ENCODE measurements at regions not wholly inside any gene's neighbourhood (a gene's known extent, or its start where the extent isn't known, plus 50 kb on each side); places are given as distances from the start of the nearest gene placed in this dataset.
"Not testable (repeated sequence)": the region's sequence is repeated elsewhere in the genome, so short reads cannot be mapped to it uniquely, and the experiment has no call there.

- not testable (repeated sequence) for TF ChIP-seq POLR2AphosphoS5 (IDR thresholded peaks at IDR 0.05; ENCODE audit: low read depth, low read length); PAX5 (IDR thresholded peaks at IDR 0.05; ENCODE audit: insufficient read depth, low read length, severe bottlenecking)
Observed at GRCh38 chr18:59039040-59039320, 100.7 kb upstream of the SEC11C start.
